Coronary artery (tissue), 2 donors: ENCODE measurements at regions not wholly inside any gene's neighbourhood (a gene's known extent, or its start where the extent isn't known, plus 50 kb on each side); places are given as distances from the start of the nearest gene placed in this dataset.

Experiments
- DNase-seq: peaks from one replicate; pipeline ENCODE4 v3.0.0-alpha.2; 2017; ENCODE audit warnings: low spot score
- H3K27ac ChIP-seq, 2 donors: fragments of 200-600 bp; sonication (generic); one replicate each; pipeline ENCODE4 v1.5.1; 2016 to 2019
- H3K4me3 ChIP-seq: fragments of 200-600 bp; sonication (generic); 2 replicates; pipeline ENCODE4 v1.5.1; 2016; ENCODE audit warnings: mild to moderate bottlenecking, moderate library complexity
- TF ChIP-seq, protein P1 (sequence below): fragments of 200-600 bp; sonication (generic); IDR thresholded peaks from one replicate; pipeline ENCODE4 v1.5.1; 2019; ENCODE audit warnings: antibody characterized with exemption

DNA sequence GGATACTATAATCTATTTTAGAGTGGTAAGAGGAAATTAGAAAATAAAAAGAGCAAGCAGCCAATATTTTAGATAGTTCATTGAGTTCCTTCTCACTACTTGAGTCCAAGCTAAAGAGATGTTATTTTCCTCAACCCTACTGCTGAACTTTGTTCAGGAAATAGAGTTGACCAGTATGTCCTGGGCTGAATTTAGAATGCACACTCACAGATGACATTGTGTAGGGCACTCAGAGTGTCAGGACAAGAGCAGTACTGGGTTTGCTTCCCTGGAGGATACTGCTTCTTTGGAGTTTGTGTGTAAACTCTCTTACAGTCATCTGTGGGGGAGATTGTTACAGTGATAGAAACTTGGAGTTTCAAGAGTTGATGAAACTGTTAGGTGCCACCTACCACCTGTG, 80.0 kb upstream of the AGBL1 start:
- H3K4me3 ChIP-seq, result no peak overlapping the region

DNA sequence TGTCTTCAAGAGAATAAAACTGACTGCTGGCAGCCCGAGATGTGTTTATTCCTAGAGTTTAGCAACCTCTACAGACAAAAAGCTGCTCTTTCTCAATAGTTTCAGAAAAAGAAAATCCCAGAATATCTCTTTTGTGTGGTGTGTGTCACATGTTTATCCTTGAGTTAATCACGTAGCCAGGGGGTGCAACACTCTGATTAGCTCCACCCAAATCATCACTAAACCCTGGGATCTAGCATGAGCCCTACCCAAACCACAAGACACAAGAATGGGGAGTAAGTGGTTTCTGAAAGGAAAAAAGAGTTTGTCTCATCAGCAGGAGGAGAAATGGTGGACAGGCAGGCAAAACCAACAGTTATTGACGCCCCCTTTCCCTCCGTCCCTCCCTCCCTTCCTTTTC, 78.5 kb upstream of the AGBL1 start:
- H3K4me3 ChIP-seq, result no peak overlapping the region
- DNase-seq, result no peak
- no peak overlapping the region for H3K27ac ChIP-seq
- TF ChIP-seq, protein P1, sequence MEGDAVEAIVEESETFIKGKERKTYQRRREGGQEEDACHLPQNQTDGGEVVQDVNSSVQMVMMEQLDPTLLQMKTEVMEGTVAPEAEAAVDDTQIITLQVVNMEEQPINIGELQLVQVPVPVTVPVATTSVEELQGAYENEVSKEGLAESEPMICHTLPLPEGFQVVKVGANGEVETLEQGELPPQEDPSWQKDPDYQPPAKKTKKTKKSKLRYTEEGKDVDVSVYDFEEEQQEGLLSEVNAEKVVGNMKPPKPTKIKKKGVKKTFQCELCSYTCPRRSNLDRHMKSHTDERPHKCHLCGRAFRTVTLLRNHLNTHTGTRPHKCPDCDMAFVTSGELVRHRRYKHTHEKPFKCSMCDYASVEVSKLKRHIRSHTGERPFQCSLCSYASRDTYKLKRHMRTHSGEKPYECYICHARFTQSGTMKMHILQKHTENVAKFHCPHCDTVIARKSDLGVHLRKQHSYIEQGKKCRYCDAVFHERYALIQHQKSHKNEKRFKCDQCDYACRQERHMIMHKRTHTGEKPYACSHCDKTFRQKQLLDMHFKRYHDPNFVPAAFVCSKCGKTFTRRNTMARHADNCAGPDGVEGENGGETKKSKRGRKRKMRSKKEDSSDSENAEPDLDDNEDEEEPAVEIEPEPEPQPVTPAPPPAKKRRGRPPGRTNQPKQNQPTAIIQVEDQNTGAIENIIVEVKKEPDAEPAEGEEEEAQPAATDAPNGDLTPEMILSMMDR, result no peak

More for the DNA sequence above, 80.0 kb upstream of the AGBL1 start:
- no peak overlapping the region for H3K27ac ChIP-seq
- TF ChIP-seq, protein P1, result no peak
- DNase-seq, result no peak

DNA sequence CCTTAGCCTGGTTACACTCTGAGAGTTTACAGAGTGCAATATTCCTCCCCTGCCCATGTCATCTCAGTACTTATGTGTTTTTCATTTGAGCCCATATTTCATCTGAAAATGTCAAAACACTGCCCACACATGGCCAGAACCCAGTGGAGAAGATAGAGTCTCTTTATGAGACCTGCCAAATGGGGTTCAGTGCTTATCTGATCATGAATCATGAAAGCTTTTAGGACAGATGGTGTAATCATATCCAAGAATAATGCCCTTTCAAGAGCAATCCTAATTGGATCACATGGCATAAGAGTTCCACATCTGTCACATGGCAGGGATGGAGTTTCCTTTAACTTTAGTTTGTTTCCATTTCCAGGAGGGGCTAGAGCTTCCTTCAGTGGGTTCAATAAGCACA, 77.2 kb upstream of the AGBL1 start:
- TF ChIP-seq, protein P1, result no peak
- no peak for DNase-seq
- Histone ChIP-seq H3K27ac (no peak overlapping the region), H3K4me3 (no peak overlapping the region)

DNA sequence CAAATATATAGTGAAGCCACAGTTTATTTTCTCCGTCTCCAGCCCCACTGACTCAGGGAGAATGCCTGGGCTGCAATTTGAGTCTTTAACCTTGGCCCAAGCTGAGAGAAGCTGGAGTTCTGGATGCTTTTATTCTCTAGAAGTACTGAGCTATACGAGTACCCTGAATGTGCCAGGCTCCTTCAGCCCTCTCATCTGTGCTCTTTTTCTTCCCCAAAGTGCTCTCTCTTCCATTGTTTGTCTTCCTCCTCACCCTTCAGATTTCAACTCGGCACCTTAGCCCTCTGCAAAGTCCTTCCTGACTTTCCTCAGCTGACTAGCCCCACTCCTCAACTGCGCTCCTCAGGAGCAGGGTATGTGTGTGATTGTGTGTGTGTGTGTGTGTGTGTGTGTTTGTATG, 75.6 kb upstream of the AGBL1 start:
- TF ChIP-seq, protein P1, result no peak
- H3K27ac ChIP-seq, result no peak overlapping the region
- DNase-seq, result no peak
- H3K4me3 ChIP-seq, result no peak overlapping the region

DNA sequence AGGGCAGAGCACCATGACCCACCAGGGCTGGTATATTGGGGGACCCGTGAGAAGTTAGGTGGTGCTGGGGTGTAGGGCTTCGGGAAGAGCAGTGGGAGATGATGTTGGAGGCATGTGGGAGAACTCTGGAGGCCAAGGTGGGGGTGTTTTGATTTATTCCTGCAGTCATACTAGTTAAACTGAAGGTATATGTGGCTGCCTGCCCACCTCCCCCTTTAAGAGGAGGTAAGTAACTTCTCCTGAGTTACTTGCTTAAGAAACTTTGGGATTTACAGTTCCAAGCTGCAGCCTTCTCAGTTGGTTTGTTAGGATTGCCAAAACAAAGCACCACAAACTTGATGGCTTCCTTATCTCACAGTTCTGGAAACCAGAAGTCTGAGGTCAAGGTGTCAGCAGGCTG, 73.1 kb upstream of the AGBL1 start:
- Histone ChIP-seq H3K4me3 (no peak overlapping the region), H3K27ac (no peak overlapping the region)
- TF ChIP-seq, protein P1, result no peak
- no peak for DNase-seq

DNA sequence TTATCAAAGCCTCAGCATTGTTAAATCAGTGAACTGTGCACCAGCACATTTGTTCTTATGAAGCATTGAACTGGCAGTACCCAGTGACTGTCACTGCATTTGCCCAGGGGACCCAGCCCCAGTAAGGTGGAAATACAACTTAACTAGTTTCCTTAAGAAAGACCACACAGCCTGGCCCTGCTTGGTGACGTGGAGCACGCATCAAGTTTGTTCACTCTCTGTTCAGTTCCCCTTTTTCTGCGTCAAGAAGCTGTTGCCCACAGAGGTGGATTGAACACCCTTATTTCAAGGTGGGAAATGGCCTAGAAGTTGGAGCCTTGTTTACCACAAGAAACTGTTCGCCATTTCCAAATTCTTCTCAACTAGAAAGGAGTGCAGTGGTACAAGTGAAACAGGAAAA, 69.9 kb upstream of the AGBL1 start:
- no peak for DNase-seq
- Histone ChIP-seq H3K4me3 (no peak overlapping the region), H3K27ac (no peak overlapping the region)
- TF ChIP-seq, protein P1, result no peak

DNA sequence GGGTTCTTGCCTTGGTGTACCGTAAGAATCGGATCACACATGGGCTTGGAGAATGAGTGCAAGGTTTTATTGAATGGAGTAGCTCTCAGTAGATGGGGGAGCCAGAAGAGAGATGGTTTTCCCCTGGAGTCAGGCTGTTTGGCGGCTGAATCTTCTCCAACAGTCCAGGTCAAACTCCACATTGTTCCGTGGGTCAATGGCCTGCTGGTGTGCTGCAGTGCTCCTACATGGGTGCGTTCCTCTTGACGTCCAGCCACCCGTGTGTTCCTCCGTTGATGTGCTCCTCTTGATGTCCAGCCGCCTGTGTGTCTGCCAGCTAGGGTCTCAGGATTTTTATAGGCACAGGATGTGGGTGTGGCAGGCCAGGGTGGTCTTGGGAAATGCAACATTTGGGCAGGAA, 69.3 kb upstream of the AGBL1 start:
- no peak for DNase-seq
- Histone ChIP-seq H3K27ac (no peak overlapping the region), H3K4me3 (no peak overlapping the region)
- TF ChIP-seq, protein P1, result no peak
